GM21423 (cell line): ENCODE measurements at regions not wholly inside any gene's neighbourhood (a gene's known extent, or its start where the extent isn't known, plus 50 kb on each side); places are given as distances from the start of the nearest gene placed in this dataset.
"Not testable (repeated sequence)": the region's sequence is repeated elsewhere in the genome, so short reads cannot be mapped to it uniquely, and the experiment has no call there.

Experiments
- ATAC-seq: cut with Tn5 transposase; IDR thresholded peaks from one replicate; pipeline ENCODE4 v1.9.1; 2021; ENCODE audit warnings: mild to moderate bottlenecking, moderate library complexity; ENCODE audit not compliant: unreplicated experiment

- ATAC-seq: no peak
Measured at GRCh38 chr10:108003061-108003460, 838.6 kb upstream of the SORCS1 start.

DNA sequence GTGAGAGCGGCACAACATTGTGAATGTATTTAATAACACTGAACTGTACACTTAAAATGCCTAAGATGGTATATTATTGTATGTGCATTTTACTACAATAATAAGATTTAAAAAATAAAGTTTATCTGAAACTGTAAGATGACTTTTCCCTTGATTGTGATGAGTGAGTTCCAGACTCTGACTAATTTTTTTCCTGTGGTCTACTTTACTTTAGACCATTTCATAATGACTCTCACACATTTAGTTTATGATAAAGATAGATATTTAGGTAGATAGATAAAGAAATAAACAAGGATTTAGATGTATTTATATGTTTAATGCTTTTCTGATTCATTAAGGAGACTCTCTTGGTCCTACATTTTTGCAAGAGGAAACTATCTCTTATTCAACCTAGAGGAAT lies 835.9 kb upstream of the SORCS1 start:
- no peak for ATAC-seq

- no peak for ATAC-seq
Measured at GRCh38 chr10:107994621-107995270, 830.2 kb upstream of the SORCS1 start.

GRCh38 chr10:107986571-107986970 lies 822.1 kb upstream of the SORCS1 start:
- ATAC-seq: no peak

- no peak for ATAC-seq
Measured at GRCh38 chr10:107984581-107984980, 820.1 kb upstream of the SORCS1 start.

- no peak for ATAC-seq
Measured at GRCh38 chr10:107984149-107984548, 819.6 kb upstream of the SORCS1 start.

GRCh38 chr10:107978455-107978854 lies 813.9 kb upstream of the SORCS1 start:
- no peak for ATAC-seq

- no peak for ATAC-seq
Measured at GRCh38 chr10:107971973-107972372, 807.5 kb upstream of the SORCS1 start.

DNA sequence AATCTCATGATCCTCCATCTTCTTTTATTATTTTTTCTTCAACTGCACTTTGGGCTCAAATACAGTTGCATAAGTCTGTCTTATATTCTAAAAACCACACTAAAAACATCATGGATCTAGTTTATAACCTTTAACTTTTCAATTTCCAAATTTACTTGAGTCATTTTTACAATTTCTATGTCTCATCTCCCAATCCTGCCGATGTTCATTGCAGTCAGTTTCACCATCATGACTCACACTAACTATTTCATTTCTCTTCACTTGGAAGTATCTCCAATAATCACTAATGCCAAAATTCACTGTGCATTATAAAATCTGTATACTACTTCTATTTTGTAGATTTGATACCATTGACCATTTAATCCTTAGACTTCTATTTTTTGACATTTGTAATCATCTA lies 806.9 kb upstream of the SORCS1 start:
- ATAC-seq: no peak

GRCh38 chr10:107970512-107970911 lies 806.0 kb upstream of the SORCS1 start:
- ATAC-seq: no peak

DNA sequence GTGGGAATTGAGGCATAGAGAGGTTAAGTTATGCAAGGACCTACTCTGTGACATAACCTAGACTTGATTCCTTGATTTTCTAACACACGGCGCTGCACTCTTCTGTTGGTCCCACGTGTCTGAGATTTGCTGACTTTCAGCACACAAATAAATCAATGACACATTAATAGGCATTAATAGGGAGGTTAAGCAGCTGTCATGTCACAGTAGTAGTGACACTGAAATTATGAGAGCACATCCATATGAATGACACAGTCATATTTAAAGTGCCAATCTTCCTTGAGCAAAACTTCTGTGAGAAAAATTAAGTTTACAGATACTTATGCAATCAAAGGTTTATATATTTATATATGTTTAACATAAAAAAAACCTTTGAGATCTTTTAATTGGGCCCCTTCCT lies 805.4 kb upstream of the SORCS1 start:
- no peak for ATAC-seq

DNA sequence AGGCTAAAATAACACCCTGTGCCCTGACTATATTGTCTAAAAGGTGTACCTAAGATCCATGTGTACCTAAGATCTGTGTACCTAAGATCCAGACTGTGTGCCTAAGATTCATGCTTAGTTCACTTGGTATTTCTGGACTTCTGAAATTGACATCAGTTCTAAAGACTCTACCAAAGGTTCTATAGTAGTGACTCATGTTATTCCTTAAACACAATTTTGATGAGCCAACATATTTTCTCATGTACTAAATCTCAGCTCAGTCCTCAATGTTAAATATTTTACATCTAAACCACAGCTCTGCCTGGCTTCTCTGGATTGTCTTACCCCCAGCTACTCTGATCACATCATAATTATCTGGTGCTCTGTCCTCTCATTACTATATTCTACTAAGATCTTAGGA lies 802.3 kb upstream of the SORCS1 start:
- no peak for ATAC-seq

DNA sequence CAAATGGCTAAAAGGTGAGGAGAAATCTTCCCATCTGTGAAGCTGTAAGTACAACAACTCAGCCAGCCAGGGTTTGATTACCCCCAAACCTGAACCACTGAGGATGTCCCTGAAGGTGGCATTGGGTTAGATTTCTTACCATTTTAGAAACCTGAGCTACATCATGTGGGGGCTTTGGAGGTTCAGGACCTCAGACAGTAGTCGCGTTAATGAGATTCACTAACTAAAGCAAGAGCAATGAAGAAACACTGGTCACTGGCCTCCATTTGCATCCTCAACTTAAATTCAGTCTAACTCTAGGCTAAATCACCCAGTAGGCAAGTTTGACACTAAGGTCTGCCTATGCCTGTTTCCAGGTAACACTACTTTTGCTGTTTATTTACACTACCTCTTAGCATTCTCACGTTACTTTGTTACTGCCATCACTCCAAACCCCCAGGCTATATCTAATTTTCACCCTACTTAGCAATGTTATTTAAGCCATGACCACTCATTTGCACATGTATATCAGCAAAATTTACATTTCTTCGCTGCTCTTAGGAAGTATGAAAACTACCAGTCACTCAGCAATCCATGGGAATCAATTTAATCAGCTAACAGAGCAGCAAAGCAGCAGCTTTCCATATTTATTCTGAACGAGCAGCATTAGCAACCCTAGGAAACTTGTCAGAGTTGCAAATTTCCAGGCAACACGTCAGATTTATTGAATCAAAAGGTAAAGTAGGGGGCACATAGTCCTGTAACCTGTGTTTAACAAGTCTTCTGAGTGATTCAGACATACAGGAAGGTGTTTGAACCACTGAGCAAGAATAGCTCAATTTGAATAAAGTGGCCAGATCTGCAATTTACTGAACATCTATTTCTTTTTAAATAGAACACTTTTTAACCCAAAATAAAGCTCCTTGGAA lies 788.4 kb upstream of the SORCS1 start:
- no peak for ATAC-seq

DNA sequence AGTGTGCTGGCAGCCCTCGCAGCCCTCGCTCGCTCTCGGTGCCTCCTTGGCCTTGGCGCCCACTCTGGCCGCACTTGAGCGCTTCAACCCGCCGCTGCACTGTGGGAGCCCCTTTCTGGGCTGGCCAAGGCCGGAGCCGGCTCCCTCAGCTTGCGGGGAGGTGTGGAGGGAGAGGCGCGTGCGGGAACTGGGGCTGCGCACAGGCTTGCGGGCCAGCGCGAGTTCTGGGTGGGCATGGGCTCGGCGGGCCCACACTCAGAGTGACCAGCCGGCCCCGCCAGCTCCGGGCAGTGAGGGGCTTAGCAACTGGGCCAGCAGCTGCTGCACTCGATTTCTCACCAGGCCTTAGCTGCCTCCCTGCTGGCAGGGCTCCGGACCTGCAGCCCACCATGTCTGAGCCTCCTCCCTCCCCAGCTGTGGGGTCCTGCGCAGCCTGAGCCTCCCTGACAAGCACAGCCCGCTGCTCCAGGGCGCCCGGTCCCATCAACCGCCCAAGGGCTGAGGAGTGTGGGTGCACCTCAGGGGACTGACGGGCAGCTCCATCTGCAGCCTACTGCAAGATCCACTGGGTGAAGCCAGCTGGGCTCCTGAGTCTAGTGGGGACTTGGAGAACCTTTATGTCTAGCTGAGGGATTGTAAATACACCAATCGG lies 786.0 kb upstream of the SORCS1 start:
- ATAC-seq: not testable (repeated sequence)

DNA sequence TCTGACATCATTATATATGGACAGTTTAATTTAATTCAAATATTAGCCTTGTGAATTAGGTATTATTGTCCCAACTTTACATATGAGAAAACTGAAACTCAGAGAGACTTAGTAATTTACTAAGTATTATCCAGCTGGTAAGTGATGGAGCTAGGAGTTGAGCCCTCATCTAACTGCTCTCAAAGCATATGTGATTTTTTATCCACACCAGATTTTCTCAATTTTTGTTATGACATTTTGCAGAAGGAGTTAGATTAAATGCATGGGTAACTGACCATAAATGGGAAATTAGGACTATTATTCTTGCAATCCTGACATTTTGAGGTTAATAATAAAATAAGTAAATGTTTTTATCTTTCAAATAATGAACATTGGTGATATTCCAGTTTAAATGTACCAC lies 778.3 kb upstream of the SORCS1 start:
- no peak for ATAC-seq

DNA sequence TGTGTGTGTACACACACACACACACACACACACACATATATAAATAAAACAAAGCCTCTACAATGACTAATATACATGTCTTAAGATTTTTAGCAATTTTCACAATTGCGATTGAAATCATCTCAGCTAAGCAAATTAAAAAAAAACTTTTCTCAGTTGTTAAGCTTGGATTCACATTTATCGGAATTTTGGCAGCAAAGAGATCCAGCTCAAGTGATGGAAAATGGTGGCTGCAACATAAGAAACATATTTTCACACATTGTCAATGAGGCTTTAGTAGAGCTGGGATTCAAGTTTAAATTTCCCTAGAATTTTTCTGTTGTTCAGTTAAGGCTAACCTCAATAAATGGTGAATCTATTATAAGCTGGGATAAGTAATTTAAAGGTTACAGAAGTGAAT lies 768.6 kb upstream of the SORCS1 start:
- no peak for ATAC-seq

DNA sequence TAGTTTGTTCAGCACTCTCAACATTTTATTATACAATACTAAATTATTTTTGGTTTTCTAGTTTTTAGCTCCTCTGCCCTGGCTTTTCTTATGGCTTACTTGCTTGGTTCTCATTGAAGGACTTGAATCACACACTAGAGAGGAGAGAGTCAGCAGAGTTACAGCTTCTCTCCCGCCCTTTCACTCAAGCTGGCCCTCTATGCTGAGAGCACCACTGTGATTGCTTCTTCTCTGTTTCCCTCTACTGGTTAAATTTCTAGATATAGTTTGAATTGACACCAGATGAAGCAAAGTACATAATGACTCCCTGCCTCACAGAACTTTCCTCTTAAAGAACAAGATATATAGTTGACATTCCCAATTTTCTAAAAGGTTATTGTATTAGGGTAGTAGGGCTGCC lies 767.3 kb upstream of the SORCS1 start:
- no peak for ATAC-seq

DNA sequence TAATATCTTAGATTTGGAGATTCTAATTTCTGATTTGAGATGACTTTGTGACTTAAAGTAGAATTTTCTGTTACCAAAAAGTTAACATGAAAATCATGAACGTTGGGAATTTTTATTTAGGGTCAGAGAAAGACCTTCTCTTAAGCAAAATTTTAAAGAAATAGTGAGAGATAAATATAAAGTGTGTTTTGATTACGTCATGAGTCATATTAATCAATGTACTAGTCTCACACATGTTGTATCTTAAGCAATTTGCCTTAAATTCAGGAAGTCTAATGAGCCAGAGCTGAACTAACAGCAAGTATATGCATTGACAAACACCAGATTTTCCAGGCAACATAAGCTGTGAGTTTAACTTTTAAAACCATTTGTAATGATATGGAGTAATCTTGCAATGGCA lies 765.5 kb upstream of the SORCS1 start:
- ATAC-seq: no peak

- ATAC-seq: no peak
Measured at GRCh38 chr10:107924458-107924857, 760.0 kb upstream of the SORCS1 start.

DNA sequence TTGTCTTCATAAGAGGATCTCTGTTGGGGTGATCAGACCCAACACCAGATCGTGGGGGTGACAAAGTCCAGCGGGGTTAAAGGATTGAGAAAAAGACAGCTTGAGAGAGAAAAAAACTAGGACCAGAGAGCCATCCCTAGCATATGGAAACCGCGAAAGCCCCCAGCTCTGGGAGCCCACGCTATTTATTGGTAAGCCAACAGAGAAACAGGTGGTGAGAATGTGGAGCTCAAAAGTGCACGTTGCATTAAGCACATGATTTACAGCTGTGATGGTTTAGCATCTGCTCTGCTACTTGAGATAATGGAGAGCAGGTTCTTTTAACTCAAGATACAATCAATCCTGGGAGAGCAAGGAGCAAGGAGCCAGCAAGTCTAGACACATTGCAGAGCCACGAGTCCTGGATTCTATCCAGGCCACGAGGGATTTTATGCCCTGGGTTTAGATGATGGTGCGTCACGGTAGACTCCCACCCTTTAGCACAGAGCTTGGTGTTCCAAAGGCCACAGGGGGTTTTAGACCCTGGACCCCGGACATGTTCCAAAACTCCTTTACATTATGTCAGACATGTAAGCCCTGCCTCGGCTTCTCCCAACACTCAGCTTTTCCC lies 755.2 kb upstream of the SORCS1 start:
- ATAC-seq: no peak

- ATAC-seq: no peak
Measured at GRCh38 chr10:107918171-107918570, 753.7 kb upstream of the SORCS1 start.
